22Rv1 (cell line): ENCODE measurements at regions not wholly inside any gene's neighbourhood (a gene's known extent, or its start where the extent isn't known, plus 50 kb on each side); places are given as distances from the start of the nearest gene placed in this dataset.

Experiments
- H3K27ac ChIP-seq: fragments of 450-650 bp; 2 replicates; pipeline ENCODE4 v1.5.1; 2017
- ZFX ChIP-seq: fragments of 450-650 bp; IDR thresholded peaks from 2 replicates; pipeline ENCODE4 v1.6.1; 2017; ENCODE audit warnings: antibody characterized with exemption, borderline replicate concordance
- TF ChIP-seq, protein P1 (sequence below): fragments of 450-650 bp; IDR thresholded peaks from 2 replicates; pipeline ENCODE4 v1.5.1; 2017; ENCODE audit warnings: mild to moderate bottlenecking

DNA sequence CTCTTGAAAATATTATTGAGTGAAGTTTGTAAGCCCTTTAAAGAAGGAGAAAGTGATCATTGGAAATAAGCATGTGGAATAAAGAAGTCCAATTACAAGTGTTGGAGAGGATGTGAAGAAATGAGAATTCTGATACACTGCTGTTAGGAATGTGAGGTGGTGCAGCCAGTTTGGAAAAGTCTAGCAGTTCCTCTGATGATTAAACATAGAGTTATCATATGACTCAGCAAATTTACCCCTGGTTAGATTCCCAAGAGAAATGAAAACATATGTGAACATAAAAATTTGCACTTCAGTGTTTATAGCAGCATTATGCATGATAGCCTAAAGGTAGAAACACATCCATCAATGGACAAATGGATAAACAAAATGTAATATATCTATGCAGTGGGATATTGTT lies 319.9 kb downstream of the AEBP2 start:
- TF ChIP-seq, protein P1, sequence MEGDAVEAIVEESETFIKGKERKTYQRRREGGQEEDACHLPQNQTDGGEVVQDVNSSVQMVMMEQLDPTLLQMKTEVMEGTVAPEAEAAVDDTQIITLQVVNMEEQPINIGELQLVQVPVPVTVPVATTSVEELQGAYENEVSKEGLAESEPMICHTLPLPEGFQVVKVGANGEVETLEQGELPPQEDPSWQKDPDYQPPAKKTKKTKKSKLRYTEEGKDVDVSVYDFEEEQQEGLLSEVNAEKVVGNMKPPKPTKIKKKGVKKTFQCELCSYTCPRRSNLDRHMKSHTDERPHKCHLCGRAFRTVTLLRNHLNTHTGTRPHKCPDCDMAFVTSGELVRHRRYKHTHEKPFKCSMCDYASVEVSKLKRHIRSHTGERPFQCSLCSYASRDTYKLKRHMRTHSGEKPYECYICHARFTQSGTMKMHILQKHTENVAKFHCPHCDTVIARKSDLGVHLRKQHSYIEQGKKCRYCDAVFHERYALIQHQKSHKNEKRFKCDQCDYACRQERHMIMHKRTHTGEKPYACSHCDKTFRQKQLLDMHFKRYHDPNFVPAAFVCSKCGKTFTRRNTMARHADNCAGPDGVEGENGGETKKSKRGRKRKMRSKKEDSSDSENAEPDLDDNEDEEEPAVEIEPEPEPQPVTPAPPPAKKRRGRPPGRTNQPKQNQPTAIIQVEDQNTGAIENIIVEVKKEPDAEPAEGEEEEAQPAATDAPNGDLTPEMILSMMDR, result no peak
- TF ChIP-seq ZFX, result no peak
- H3K27ac ChIP-seq, result no peak overlapping the region

DNA sequence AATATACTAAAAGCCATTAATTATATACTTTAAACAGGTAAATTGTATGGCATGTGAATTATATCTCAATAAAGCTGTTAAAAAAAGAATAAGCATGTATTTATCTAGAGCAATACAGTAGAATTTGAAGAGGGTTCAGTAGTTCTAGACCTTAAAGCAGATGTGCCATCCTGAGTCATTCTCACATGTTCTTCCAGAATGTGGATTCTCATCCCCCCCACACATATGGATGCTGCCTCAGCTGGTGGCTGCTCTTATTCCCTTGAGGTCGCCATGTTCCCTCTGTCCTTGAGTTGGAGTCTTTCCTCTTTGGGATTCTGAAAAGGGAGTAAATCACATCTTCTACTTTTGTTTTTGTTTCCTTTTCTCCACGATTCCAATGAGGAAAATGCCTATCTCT lies 321.3 kb downstream of the AEBP2 start:
- H3K27ac ChIP-seq, result no peak overlapping the region
- TF ChIP-seq, protein P1, result no peak
- no peak for TF ChIP-seq ZFX

DNA sequence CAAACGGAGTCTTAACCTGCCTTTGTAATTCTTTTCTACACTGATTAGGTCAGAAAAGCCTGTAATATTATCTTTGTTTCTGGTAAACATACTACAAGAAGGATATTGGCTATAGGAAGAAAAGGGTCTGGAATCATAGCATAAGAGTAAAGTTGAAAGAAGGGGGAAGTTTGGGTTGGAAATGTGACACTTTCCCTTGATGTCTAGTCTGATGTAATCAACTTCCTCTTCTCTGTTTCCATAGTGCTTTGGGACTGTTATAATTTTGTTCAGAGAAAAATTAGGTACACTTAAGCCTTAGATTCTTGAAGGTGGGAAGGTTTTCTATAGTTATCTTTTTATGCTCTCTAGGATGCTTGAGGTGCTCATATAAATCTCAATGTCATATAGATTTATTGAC lies 322.2 kb downstream of the AEBP2 start:
- H3K27ac ChIP-seq, result no peak overlapping the region
- TF ChIP-seq, protein P1, result no peak
- no peak for TF ChIP-seq ZFX

DNA sequence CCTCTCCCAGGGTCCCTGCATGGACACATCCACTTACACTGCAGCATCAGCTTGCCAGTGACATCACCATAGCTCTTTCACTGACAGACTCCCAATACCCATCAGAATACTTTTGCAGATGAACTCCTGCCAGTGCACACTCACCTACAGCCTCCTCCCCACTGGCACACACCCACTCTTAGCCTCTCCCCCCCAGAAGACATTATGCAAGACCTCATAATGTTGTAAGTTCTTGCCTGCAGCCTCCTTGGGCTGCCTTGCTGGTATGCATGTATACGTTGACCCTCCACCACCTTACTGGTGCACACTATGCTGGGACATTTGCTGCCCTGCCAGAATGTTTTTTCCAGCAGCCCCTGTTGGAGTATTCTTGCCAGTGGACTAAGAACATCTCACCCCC lies 324.2 kb downstream of the AEBP2 start:
- no peak overlapping the region for H3K27ac ChIP-seq
- TF ChIP-seq, protein P1, result no peak
- TF ChIP-seq ZFX, result no peak

DNA sequence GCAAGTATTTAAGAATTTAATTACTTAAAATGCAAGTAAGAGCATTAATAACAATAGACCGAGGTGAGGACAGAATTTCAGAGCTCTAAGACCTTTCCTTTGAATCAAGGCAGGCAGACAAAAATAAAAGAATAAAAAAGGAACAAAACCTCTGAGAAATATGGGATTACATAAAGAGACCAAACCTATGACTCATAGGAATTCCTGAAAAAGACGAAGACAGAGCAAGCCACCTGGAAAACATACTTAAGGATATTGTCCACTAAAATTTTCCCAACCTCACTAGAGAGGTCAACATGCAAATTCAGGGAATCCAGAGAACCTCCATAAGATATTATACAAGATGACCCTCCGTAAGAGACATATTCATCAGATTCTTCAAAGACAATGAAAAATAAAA lies 325.1 kb downstream of the AEBP2 start:
- TF ChIP-seq, protein P1, result no peak
- TF ChIP-seq ZFX, result no peak
- no peak overlapping the region for H3K27ac ChIP-seq

DNA sequence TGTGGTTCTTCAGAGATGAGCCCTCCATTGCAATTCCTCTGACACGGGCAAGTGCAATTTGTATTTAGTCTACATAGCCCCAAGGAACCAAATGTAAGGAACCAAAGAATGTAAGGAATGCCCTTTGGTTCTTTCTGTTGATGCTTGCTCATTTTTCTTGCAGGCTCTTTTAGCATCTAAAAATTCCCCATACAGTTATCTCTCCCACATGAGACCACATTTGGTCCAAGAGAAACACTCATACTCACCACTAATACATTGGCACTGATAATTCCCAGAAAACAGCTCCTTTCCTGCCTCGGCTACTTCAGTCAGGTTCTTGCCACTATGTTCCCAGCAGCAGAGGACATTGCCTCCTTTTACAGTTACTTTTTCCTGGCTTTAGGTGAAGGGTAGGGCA lies 332.6 kb downstream of the AEBP2 start:
- TF ChIP-seq, protein P1, result no peak
- no peak overlapping the region for H3K27ac ChIP-seq

DNA sequence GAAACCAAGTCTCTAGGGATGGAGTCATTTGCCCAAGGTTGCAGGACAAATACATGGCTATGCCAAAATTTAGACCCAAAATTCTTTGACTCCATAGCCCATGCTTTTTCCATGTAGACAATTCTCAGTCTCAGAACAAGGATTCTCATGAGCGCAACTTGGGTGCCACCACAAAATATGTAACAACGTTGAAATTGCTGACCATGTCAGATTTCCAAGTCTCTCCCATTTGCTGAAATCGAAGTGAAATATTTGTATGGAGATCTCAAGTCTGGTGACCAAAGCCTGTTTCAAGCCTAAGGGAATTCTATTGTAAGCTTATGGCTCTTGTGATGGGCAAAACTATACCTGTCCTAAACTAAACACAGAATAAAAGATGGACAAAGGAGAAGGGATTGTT lies 333.5 kb downstream of the AEBP2 start:
- TF ChIP-seq, protein P1, result no peak
- no peak for TF ChIP-seq ZFX
- no peak overlapping the region for H3K27ac ChIP-seq
